ENCODE measurements at regions not wholly inside any gene's neighbourhood (a gene's known extent, or its start where the extent isn't known, plus 50 kb on each side); places are given as distances from the start of the nearest gene placed in this dataset.

DNA sequence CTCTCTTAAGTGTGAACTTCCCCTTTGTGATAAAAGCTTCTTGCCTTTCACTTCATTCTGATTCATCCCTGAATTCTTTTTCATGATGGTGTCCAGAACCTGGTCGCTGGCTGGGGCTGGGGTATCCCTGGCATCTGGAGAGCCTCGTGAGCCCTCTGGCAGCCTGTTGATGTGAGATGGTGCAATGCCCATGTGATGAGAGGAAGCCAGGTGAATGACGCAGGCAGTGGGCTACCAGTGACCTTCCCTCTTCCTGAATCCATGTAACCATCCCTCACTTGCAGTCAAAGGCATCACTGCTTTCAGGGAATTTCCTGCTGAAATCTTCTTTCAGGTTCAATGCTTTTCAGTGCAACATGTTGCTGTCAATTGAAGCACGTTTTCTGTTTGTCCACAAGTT is 158.6 kb upstream of the SLC10A2 start:
- no peak overlapping the region for H3K27ac ChIP-seq (ENCODE audit: low read depth, low read length)
- no peak overlapping the region for H2BK15ac ChIP-seq (ENCODE audit: low read length)
- H2BK20ac ChIP-seq (ENCODE audit: low read length) = no peak overlapping the region
- H3K9ac ChIP-seq (replicated peaks in 1 of 4; ENCODE audit: extremely low read depth in 1 of 4, low read depth in 3 of 4, low read length in 3 of 4) = no peak overlapping the region
- no peaks in the 10 kb centered on the region for H3K23me2 ChIP-seq (ENCODE audit: low read depth, low read length)
- 88% methylated on average over 4 of the region's 4 CpGs; no CpG with 5 or more reads in 1 of the 2 experiments for WGBS, 2 experiments (ENCODE audit: extremely low coverage in 1 of 2, insufficient coverage in 1 of 2, insufficient read length in 1 of 2, insufficient replicate concordance in 2 of 2, low coverage in 1 of 2, low lambda C conversion rate in 2 of 2, missing lambda C conversion rate in 1 of 2)
- no peak overlapping the region for H2BK120ac ChIP-seq (replicated peaks; ENCODE audit: low read depth, low read length)
- TF ChIP-seq, protein P1, sequence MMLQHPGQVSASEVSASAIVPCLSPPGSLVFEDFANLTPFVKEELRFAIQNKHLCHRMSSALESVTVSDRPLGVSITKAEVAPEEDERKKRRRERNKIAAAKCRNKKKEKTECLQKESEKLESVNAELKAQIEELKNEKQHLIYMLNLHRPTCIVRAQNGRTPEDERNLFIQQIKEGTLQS (IDR thresholded peaks at IDR 0.05; ENCODE audit: insufficient read depth, low read depth, low read length) = no peak
- TF ChIP-seq SP2 (IDR thresholded peaks at IDR 0.05; ENCODE audit: low read length) (no peak), KDM4A (IDR thresholded peaks at IDR 0.05; ENCODE audit: low read depth, low read length, severe bottlenecking) (no peak)
- DNase-seq (ENCODE audit: low read depth in 1 of 2, low spot score in 2 of 2) (no peak), FAIRE-seq (no peak)
- no peak overlapping the region for H2BK12ac ChIP-seq (ENCODE audit: low read depth, low read length)
- H3K79me1 ChIP-seq (ENCODE audit: low read depth, low read length) = no peaks in the 10 kb centered on the region
- no peaks in the 10 kb centered on the region for H3K36me3 ChIP-seq (ENCODE audit: control insufficient read depth in 2 of 4, insufficient read depth in 4 of 4, low read length in 3 of 4)
- no peaks in the 10 kb centered on the region for H4K20me1 ChIP-seq (replicated peaks in 1 of 2; ENCODE audit: control insufficient read depth in 1 of 2, insufficient read depth in 2 of 2, low read length in 2 of 2)
- ChIA-PET CTCF (ENCODE audit: partially characterized antibody) (interaction anchor here (1.2 kb wide), 1 partner anchor 9 kb away, joined by 3 read pairs; no protein-coding TSS in a partner anchor), POLR2A (ENCODE audit: partially characterized antibody) (no interaction called here)
- no peak overlapping the region for H4K8ac ChIP-seq (ENCODE audit: extremely low read depth, insufficient read depth, low read length)
- H3K56ac ChIP-seq (replicated peaks; ENCODE audit: insufficient read length, low read depth, low read length) = no peak overlapping the region
- H3K27me3 ChIP-seq (replicated peaks in 1 of 4; ENCODE audit: control insufficient read depth in 3 of 4, extremely low read depth in 1 of 4, insufficient read depth in 3 of 4, low read length in 3 of 4) = no peaks in the 10 kb centered on the region
- no peaks in the 10 kb centered on the region for H3K9me3 ChIP-seq (ENCODE audit: insufficient read depth in 2 of 2, low read depth in 1 of 2, low read length in 1 of 2)
- H3K18ac ChIP-seq (ENCODE audit: extremely low read depth, low read length) = no peak overlapping the region
- no peak overlapping the region for H3K4me3 ChIP-seq (ENCODE audit: extremely low read depth in 1 of 4, insufficient read depth in 2 of 4, low read depth in 3 of 4, low read length in 4 of 4)
- no peak overlapping the region for H4K5ac ChIP-seq (ENCODE audit: insufficient read length, low read depth, low read length)
- no peaks in the 10 kb centered on the region for H3K79me2 ChIP-seq (ENCODE audit: control insufficient read depth in 1 of 2, insufficient read depth in 2 of 2, low read length in 2 of 2)
- no peak overlapping the region for H2BK5ac ChIP-seq (ENCODE audit: low read depth, low read length)
- H3K23ac ChIP-seq (ENCODE audit: insufficient read length) = no peak overlapping the region
- H3K4ac ChIP-seq (replicated peaks; ENCODE audit: insufficient read length, low read depth, low read length) = no peak overlapping the region
- H3K4me1 ChIP-seq (replicated peaks in 1 of 4; ENCODE audit: control insufficient read depth in 3 of 4, insufficient read depth in 4 of 4, low read length in 3 of 4) = no peaks in the 10 kb centered on the region
- H3K4me2 ChIP-seq (ENCODE audit: insufficient read depth in 1 of 2, low read depth in 2 of 2, low read length in 2 of 2) = no peak overlapping the region
- H2AK5ac ChIP-seq (ENCODE audit: low read depth, low read length) = no peak overlapping the region
- no peak overlapping the region for H2AFZ ChIP-seq (ENCODE audit: low read length)
- H3K14ac ChIP-seq (ENCODE audit: insufficient read length) = no peak overlapping the region
- H4K91ac ChIP-seq (replicated peaks; ENCODE audit: insufficient read length, low read length) = no peak overlapping the region
